Activated naive CD4-positive, alpha-beta T cell treated with anti-CD3 and anti-CD28 coated beads for 36 hours (primary cell): ENCODE measurements at regions not wholly inside any gene's neighbourhood (a gene's known extent, or its start where the extent isn't known, plus 50 kb on each side); places are given as distances from the start of the nearest gene placed in this dataset.

ENCODE experiments used
- CTCF ChIA-PET: fragments of 350-600 bp; sonication (Branson Sonifier 250); formaldehyde crosslinking; loops from one replicate; lab custom pipeline; 2021; ENCODE audit warnings: antibody characterized with exemption; lab: Charles Lee
- DNase-seq: peaks from one replicate; pipeline ENCODE4 v3.0.0-alpha.2; 2020
- H3K27ac Mint-ChIP-seq: one replicate; pipeline ENCODE4 v1.8.0; 2021; ENCODE audit warnings: mild to moderate bottlenecking, mixed read lengths
- H3K27me3 Mint-ChIP-seq: one replicate; pipeline ENCODE4 v1.8.0; 2021; ENCODE audit warnings: low read depth, mixed read lengths
- H3K36me3 Mint-ChIP-seq: one replicate; pipeline ENCODE4 v1.8.0; 2021; ENCODE audit warnings: low read depth, mixed read lengths
- H3K4me1 Mint-ChIP-seq: one replicate; pipeline ENCODE4 v1.8.0; 2021; ENCODE audit warnings: low read depth, mixed read lengths
- H3K4me3 Mint-ChIP-seq: one replicate; pipeline ENCODE4 v1.8.0; 2021; ENCODE audit warnings: mild to moderate bottlenecking, moderate library complexity, mixed read lengths
- H3K9me3 Mint-ChIP-seq: one replicate; pipeline ENCODE4 v1.8.0; 2021; ENCODE audit warnings: mixed read lengths
- intact Hi-C: fragments of 100-400 bp; cut with micrococcal nuclease; formaldehyde crosslinking; loops from one replicate; pipeline ENCODE4 v1.15.1; 2023

DNA sequence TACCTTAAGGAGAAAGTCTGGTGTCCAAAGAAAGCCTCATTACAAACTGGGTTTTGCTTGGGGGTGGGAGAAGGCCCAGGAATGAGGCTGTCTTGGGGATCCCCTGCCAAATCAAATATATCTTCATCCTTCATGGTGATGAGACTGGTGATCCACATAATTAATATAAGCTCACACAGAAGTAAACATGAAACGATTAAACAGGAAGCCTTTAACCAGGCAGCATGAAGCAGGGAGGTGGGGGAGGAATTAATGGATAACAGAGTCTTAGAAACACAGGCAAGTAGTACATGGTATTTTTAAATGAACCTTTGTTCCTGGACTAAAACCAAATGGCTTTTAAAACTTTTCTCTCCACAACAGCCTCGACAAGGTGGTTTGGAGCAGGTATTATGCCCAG, 437.5 kb downstream of the TFAP2A start:
- CTCF ChIA-PET = no interaction called here
- intact Hi-C loops = no loop called here
- H3K27me3 Mint-ChIP-seq = no peaks in the 10 kb centered on the region

GRCh38 chr6:9961646-9962045, 453.2 kb downstream of the TFAP2A start:
- Mint-ChIP-seq H3K4me1 (no peaks in the 10 kb centered on the region), H3K36me3 (no peaks in the 10 kb centered on the region), H3K27ac (no peak overlapping the region), H3K9me3 (peaks cover 3% of the 10 kb centered on the region), H3K27me3 (no peaks in the 10 kb centered on the region), H3K4me3 (no peak overlapping the region)
- CTCF ChIA-PET = no interaction called here
- intact Hi-C loops = no loop called here
- no peak for DNase-seq

More for the DNA sequence above, 437.5 kb downstream of the TFAP2A start:
- Mint-ChIP-seq H3K9me3 (no peaks in the 10 kb centered on the region), H3K4me1 (no peaks in the 10 kb centered on the region), H3K4me3 (no peak overlapping the region), H3K36me3 (no peaks in the 10 kb centered on the region), H3K27ac (no peak overlapping the region)
- DNase-seq = no peak

DNA sequence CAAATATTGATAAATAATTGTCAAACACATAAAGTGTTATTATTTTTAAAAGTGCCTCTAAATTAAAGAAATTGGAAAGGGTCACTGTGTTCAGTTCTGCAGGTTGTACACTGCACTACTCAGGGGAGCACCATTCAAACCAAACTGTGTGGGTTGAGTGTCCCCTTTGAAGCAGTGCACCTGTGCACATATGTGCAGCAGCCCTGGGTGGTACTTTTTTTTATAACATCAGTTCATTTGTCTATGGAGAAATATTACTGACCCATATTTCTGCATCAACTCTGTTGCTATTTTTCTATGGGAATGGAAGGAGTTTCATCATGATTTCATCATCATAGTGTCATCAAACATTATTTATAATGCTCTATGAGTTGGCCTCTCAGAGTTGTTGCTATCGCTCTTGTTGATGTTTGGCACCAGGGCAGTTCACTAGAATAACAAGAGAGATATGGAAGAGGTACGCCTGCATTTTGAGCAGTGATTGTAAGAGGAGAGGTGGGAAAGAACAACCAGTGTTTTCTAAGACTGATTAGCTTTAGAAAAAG, 457.6 kb downstream of the TFAP2A start:
- H3K9me3 Mint-ChIP-seq = peaks cover 6% of the 10 kb centered on the region
- CTCF ChIA-PET = no interaction called here
- intact Hi-C loops = no loop called here
- no peak for DNase-seq
- H3K27ac Mint-ChIP-seq = no peak overlapping the region
- H3K27me3 Mint-ChIP-seq = no peaks in the 10 kb centered on the region
- no peaks in the 10 kb centered on the region for H3K4me1 Mint-ChIP-seq
- no peak overlapping the region for H3K4me3 Mint-ChIP-seq
- H3K36me3 Mint-ChIP-seq = no peaks in the 10 kb centered on the region

- H3K9me3 Mint-ChIP-seq = peaks cover 8% of the 10 kb centered on the region
- DNase-seq = no peak
- no peaks in the 10 kb centered on the region for H3K27me3 Mint-ChIP-seq
- no peaks in the 10 kb centered on the region for H3K4me1 Mint-ChIP-seq
- CTCF ChIA-PET = no interaction called here
- intact Hi-C loops = no loop called here
- no peak overlapping the region for H3K27ac Mint-ChIP-seq
- H3K36me3 Mint-ChIP-seq = no peaks in the 10 kb centered on the region
- H3K4me3 Mint-ChIP-seq = no peak overlapping the region
These were observed 466.2 kb downstream of the TFAP2A start for GRCh38 chr6:9948678-9949077.

- intact Hi-C loops = no loop called here
- CTCF ChIA-PET = no interaction called here
- peaks cover 8% of the 10 kb centered on the region for H3K9me3 Mint-ChIP-seq
- H3K4me1 Mint-ChIP-seq = no peaks in the 10 kb centered on the region
- no peak overlapping the region for H3K4me3 Mint-ChIP-seq
- H3K27me3 Mint-ChIP-seq = no peaks in the 10 kb centered on the region
- no peak overlapping the region for H3K27ac Mint-ChIP-seq
- H3K36me3 Mint-ChIP-seq = no peaks in the 10 kb centered on the region
- no peak for DNase-seq
These were observed 470.9 kb downstream of the TFAP2A start for GRCh38 chr6:9943986-9944385.

DNA sequence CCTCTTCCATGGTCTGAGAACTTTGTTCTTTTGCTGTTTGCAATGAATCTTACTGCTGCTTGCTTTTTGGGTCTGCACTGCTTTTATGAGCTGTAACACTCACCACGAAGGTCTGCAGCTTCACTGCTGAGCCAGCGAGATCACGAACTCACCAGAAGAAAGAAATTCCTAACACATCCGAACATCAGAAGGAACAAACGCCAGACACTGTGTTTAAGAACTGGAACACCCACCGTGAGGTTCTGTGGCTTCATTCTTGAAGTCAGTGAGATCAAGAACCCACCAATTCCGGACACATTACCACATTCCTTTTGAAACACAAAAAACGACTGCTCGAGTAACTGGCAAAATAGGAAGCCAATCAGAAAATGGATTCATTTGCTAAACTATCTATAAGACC, 471.8 kb downstream of the TFAP2A start:
- no peak for DNase-seq
- Mint-ChIP-seq H3K4me1 (no peaks in the 10 kb centered on the region), H3K27ac (no peak overlapping the region), H3K27me3 (no peaks in the 10 kb centered on the region), H3K36me3 (no peaks in the 10 kb centered on the region), H3K4me3 (no peak overlapping the region), H3K9me3 (peaks cover 5% of the 10 kb centered on the region)
- CTCF ChIA-PET = no interaction called here
- intact Hi-C loops = no loop called here

DNA sequence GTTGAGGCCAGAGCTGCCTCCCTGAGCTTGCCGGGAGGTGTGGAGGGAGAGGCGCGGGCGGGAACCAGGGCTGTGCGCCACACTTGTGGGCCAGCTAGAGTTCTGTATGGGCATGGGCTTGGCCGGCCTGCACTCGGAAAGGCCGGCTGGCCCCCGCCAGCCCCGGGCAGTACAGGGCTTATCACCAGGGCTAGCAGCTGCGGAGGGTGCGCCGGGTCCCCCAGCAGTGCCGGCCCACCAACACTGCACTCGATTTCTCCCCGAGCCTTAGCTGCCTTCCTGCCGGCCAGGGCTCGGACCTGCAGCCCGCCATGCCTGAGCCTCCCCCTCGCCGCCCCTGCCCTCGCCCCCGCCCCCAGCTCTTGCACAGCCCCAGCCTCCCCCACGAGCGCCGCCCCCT, 472.7 kb downstream of the TFAP2A start:
- Mint-ChIP-seq H3K4me1 (no peaks in the 10 kb centered on the region), H3K36me3 (no peaks in the 10 kb centered on the region), H3K27me3 (no peaks in the 10 kb centered on the region), H3K9me3 (peaks cover 3% of the 10 kb centered on the region), H3K4me3 (no peak overlapping the region), H3K27ac (no peak overlapping the region)
- DNase-seq = no peak
- CTCF ChIA-PET = no interaction called here
- intact Hi-C loops = no loop called here

GRCh38 chr6:9938801-9939200, 476.1 kb downstream of the TFAP2A start:
- intact Hi-C loops = no loop called here
- Mint-ChIP-seq H3K9me3 (no peaks in the 10 kb centered on the region), H3K27ac (no peak overlapping the region), H3K27me3 (no peaks in the 10 kb centered on the region), H3K4me3 (no peak overlapping the region), H3K36me3 (no peaks in the 10 kb centered on the region), H3K4me1 (no peaks in the 10 kb centered on the region)
- CTCF ChIA-PET = no interaction called here
- no peak for DNase-seq

DNA sequence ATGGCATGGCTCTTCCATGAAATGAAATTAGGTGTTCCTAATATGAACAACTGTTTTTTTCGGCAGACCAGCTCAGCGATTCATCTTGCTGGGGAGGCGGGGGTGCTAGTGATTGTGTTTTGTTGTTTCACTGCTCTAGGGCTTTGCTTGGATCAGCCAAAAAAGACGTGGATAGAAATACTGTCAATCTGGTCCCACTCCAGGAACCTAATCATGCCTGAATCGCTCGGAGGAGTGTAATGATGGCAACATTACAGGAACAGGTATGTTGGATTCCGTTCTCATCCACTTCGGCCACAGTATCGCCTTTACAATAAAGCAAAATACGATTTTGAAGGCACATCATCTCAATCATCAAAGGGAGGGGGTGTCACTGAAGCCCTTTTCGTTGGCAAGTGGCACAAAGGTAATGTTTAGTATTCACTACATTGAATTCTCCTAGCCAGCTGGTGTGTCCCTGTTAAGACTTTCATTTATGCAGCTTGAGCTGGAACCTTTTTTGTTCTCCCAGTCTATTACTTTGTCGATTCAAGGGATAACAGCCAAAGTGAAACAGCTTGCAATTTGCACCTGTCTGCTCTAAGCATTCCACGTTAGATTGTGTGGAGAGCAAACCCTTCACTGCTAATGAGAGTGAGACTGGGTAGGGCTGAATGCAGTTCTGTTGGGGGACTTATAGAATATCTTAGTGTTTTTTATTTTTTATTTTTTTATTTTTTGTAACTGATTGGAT, 477.7 kb downstream of the TFAP2A start:
- CTCF ChIA-PET = no interaction called here
- H3K27me3 Mint-ChIP-seq = no peaks in the 10 kb centered on the region
- no peak overlapping the region for H3K4me3 Mint-ChIP-seq
- H3K27ac Mint-ChIP-seq = no peak overlapping the region
- H3K9me3 Mint-ChIP-seq = no peaks in the 10 kb centered on the region
- intact Hi-C loops = no loop called here
- DNase-seq = no peak
- no peaks in the 10 kb centered on the region for H3K4me1 Mint-ChIP-seq
- no peaks in the 10 kb centered on the region for H3K36me3 Mint-ChIP-seq

DNA sequence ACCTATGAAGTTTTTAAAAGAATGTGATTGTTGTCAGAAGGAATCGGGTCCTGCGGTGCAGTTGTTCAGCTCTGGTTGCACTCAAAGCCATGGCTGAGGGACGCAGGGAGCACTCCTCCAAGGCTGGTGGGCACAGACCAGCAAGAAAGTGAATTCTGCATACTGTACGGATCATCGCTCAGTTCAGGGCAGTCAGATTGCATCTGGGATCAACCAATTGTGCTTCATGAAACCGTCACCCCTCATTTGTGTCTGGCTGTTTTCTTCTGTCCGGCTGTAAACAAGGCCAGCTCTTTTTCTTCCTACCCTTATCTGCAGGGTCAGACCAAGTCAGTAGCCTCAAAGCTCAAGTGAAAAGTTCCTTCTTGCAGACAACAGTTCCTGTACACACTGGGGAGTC, 478.3 kb downstream of the TFAP2A start:
- Mint-ChIP-seq H3K4me3 (no peak overlapping the region), H3K27ac (no peak overlapping the region), H3K9me3 (no peaks in the 10 kb centered on the region), H3K4me1 (no peaks in the 10 kb centered on the region), H3K27me3 (no peaks in the 10 kb centered on the region), H3K36me3 (no peaks in the 10 kb centered on the region)
- CTCF ChIA-PET = no interaction called here
- intact Hi-C loops = no loop called here
- DNase-seq = no peak

DNA sequence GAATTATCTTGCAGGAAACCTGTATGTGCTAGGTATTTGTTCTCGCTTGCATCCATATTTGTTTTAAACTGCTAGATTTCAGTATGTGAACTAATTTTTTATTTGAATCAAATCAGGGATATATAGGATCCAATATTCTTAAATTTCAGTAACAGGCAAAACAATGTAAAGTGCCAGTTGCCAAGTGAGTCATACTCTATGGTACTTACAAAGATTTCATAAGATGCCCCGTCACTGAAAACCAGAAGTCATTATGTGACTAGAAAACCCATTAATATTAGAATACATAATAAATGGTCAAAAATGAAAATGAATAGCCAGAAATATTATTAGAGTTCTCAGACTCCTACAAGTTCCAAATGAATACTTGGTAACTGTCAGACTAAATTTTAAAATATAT, 481.2 kb downstream of the TFAP2A start:
- Mint-ChIP-seq H3K9me3 (peaks cover 3% of the 10 kb centered on the region), H3K36me3 (no peaks in the 10 kb centered on the region), H3K27ac (no peak overlapping the region), H3K4me1 (no peaks in the 10 kb centered on the region), H3K27me3 (no peaks in the 10 kb centered on the region), H3K4me3 (no peak overlapping the region)
- CTCF ChIA-PET = no interaction called here
- intact Hi-C loops = no loop called here
- no peak for DNase-seq

GRCh38 chr6:9927275-9927674, 487.6 kb downstream of the TFAP2A start:
- Mint-ChIP-seq H3K4me3 (no peak overlapping the region), H3K27ac (no peak overlapping the region), H3K36me3 (no peaks in the 10 kb centered on the region), H3K27me3 (peaks cover 2% of the 10 kb centered on the region), H3K4me1 (no peaks in the 10 kb centered on the region), H3K9me3 (peaks cover 3% of the 10 kb centered on the region)
- no peak for DNase-seq
- CTCF ChIA-PET = no interaction called here
- intact Hi-C loops = no loop called here

GRCh38 chr6:9924971-9925370, 489.9 kb downstream of the TFAP2A start:
- CTCF ChIA-PET = no interaction called here
- H3K4me1 Mint-ChIP-seq = no peaks in the 10 kb centered on the region
- H3K36me3 Mint-ChIP-seq = no peaks in the 10 kb centered on the region

More at GRCh38 chr6:9924971-9925370, 489.9 kb downstream of the TFAP2A start:
- Mint-ChIP-seq H3K27me3 (peaks cover 4% of the 10 kb centered on the region), H3K4me3 (no peak overlapping the region), H3K9me3 (peaks cover 3% of the 10 kb centered on the region), H3K27ac (no peak overlapping the region)
- intact Hi-C loops = no loop called here
- DNase-seq = no peak
